ENCODE measurements at regions not wholly inside any gene's neighbourhood (a gene's known extent, or its start where the extent isn't known, plus 50 kb on each side); places are given as distances from the start of the nearest gene placed in this dataset.

GRCh38 chr12:67447180-67447579 is 178.0 kb downstream of the CAND1 start:
- DNase-seq (no peak), ATAC-seq (ENCODE audit: insufficient read depth, low FRiP score) (no peak)
- Histone ChIP-seq H3K4me3 (no peak overlapping the region), H3K36me3 (ENCODE audit: control insufficient read depth in 4 of 4, insufficient read depth in 4 of 4, low read length in 4 of 4) (no peaks in the 10 kb centered on the region), H3K27me3 (ENCODE audit: control insufficient read depth in 3 of 3, insufficient read depth in 3 of 3, low read length in 2 of 3) (no peaks in the 10 kb centered on the region), H3K4me1 (ENCODE audit: control insufficient read depth in 5 of 5, insufficient read depth in 5 of 5, low read length in 5 of 5) (peaks cover 0 to 8% (median 4%) of the 10 kb centered on the region in 5 donors), H3K9ac (ENCODE audit: insufficient read depth in 1 of 2, low read length in 2 of 2) (no peak overlapping the region), H3K9me3 (ENCODE audit: control insufficient read depth in 4 of 4, insufficient read depth in 3 of 4, low read length in 3 of 4) (no peaks in the 10 kb centered on the region), H3K27ac (ENCODE audit: low read depth in 1 of 2, low read length in 1 of 2) (no peak overlapping the region)
- TF ChIP-seq CTCF (IDR thresholded peaks at IDR 0.05; ENCODE audit: control extremely low read depth, extremely low read depth): no peak

- Histone ChIP-seq H3K9ac (ENCODE audit: insufficient read depth in 1 of 2, low read length in 2 of 2) (no peak overlapping the region), H3K27ac (ENCODE audit: low read depth in 1 of 2, low read length in 1 of 2) (no peak overlapping the region), H3K9me3 (ENCODE audit: control insufficient read depth in 4 of 4, insufficient read depth in 3 of 4, low read length in 3 of 4) (no peaks in the 10 kb centered on the region), H3K4me3 (no peak overlapping the region), H3K27me3 (ENCODE audit: control insufficient read depth in 3 of 3, insufficient read depth in 3 of 3, low read length in 2 of 3) (no peaks in the 10 kb centered on the region), H3K4me1 (ENCODE audit: control insufficient read depth in 5 of 5, insufficient read depth in 5 of 5, low read length in 5 of 5) (peaks cover 0 to 2% (median 0%) of the 10 kb centered on the region in 5 donors), H3K36me3 (ENCODE audit: control insufficient read depth in 4 of 4, insufficient read depth in 4 of 4, low read length in 4 of 4) (no peaks in the 10 kb centered on the region)
- ATAC-seq (ENCODE audit: insufficient read depth, low FRiP score): no peak
- no peak for TF ChIP-seq CTCF (IDR thresholded peaks at IDR 0.05; ENCODE audit: control extremely low read depth, extremely low read depth)
- DNase-seq: no peak
- 56 to 59% methylated on average over 6 of the region's 6 CpGs for WGBS, 2 donors
Observed at GRCh38 chr12:67449591-67450052, 180.5 kb downstream of the CAND1 start.

- Histone ChIP-seq H3K36me3 (ENCODE audit: control insufficient read depth in 4 of 4, insufficient read depth in 4 of 4, low read length in 4 of 4) (no peaks in the 10 kb centered on the region), H3K9me3 (ENCODE audit: control insufficient read depth in 4 of 4, insufficient read depth in 3 of 4, low read length in 3 of 4) (no peaks in the 10 kb centered on the region), H3K4me1 (ENCODE audit: control insufficient read depth in 5 of 5, insufficient read depth in 5 of 5, low read length in 5 of 5) (peaks cover 0 to 2% (median 0%) of the 10 kb centered on the region in 5 donors), H3K27me3 (ENCODE audit: control insufficient read depth in 3 of 3, insufficient read depth in 3 of 3, low read length in 2 of 3) (no peaks in the 10 kb centered on the region), H3K9ac (ENCODE audit: insufficient read depth in 1 of 2, low read length in 2 of 2) (no peak overlapping the region), H3K27ac (ENCODE audit: low read depth in 1 of 2, low read length in 1 of 2) (no peak overlapping the region), H3K4me3 (no peak overlapping the region)
- DNase-seq: no peak
- TF ChIP-seq CTCF (IDR thresholded peaks at IDR 0.05; ENCODE audit: control extremely low read depth, extremely low read depth): no peak
- no peak for ATAC-seq (ENCODE audit: insufficient read depth, low FRiP score)
- 74 to 78% methylated on average over 4 of the region's 4 CpGs for WGBS, 2 donors
Observed at GRCh38 chr12:67450441-67450840, 181.3 kb downstream of the CAND1 start.

- Histone ChIP-seq H3K9me3 (ENCODE audit: control insufficient read depth in 4 of 4, insufficient read depth in 3 of 4, low read length in 3 of 4) (no peaks in the 10 kb centered on the region), H3K4me3 (no peak overlapping the region), H3K27ac (ENCODE audit: low read depth in 1 of 2, low read length in 1 of 2) (no peak overlapping the region), H3K4me1 (ENCODE audit: control insufficient read depth in 5 of 5, insufficient read depth in 5 of 5, low read length in 5 of 5) (peaks cover 0 to 3% (median 0%) of the 10 kb centered on the region in 5 donors), H3K27me3 (ENCODE audit: control insufficient read depth in 3 of 3, insufficient read depth in 3 of 3, low read length in 2 of 3) (no peaks in the 10 kb centered on the region), H3K36me3 (ENCODE audit: control insufficient read depth in 4 of 4, insufficient read depth in 4 of 4, low read length in 4 of 4) (no peaks in the 10 kb centered on the region), H3K9ac (ENCODE audit: insufficient read depth in 1 of 2, low read length in 2 of 2) (no peak overlapping the region)
- no peak for TF ChIP-seq CTCF (IDR thresholded peaks at IDR 0.05; ENCODE audit: control extremely low read depth, extremely low read depth)
- DNase-seq (no peak), ATAC-seq (ENCODE audit: insufficient read depth, low FRiP score) (no peak)
- WGBS, 2 donors: 52 to 80% methylated on average over 4 of the region's 4 CpGs
Observed at GRCh38 chr12:67451206-67451605, 182.0 kb downstream of the CAND1 start.

Measured in lung (tissue), 11 donors.